Stimulated activated CD4-positive, alpha-beta T cell treated with anti-CD3 and anti-CD28 coated beads, TNF-alpha, amount 100 ng/mL, for 24 hours (primary cell): ENCODE measurements at regions not wholly inside any gene's neighbourhood (a gene's known extent, or its start where the extent isn't known, plus 50 kb on each side); places are given as distances from the start of the nearest gene placed in this dataset.
A peak's percentile ranks its signal among the peaks of the same experiment; 100 is the strongest.

ENCODE experiments used
- DNase-seq, 3 experiments: peaks; one replicate each; pipeline ENCODE4 v3.0.0-alpha.2; 2020; ENCODE audit warnings: low read depth in 3 of 3

DNA sequence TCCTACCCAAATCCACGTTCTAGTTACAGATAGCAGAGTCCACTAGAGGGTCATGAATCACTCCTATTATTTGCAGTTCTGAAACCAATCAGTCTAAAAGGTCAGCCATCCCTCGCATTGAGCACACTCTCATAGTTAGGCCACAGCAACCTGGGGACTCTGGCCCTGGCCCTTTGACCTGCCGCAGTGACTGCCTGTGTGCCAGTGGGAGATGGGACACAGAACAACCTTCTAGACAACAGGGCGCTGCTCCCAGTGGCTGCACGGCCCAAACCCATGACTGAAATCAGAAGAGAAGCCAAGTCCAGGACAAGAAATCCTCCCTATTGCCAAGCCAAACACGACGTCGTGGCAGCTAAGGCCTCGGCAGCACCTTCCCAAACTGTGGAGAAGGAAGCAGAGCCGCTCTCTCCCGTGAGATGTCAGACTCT, 158.5 kb downstream of the HERPUD2 start:
- no peak for DNase-seq

GRCh38 chr7:35533902-35534301, 161.0 kb downstream of the HERPUD2 start:
- no peak for DNase-seq

GRCh38 chr7:35530124-35531109, 164.5 kb downstream of the HERPUD2 start:
- no peak for DNase-seq

GRCh38 chr7:35529713-35530112, 165.2 kb downstream of the HERPUD2 start:
- no peak for DNase-seq

DNA sequence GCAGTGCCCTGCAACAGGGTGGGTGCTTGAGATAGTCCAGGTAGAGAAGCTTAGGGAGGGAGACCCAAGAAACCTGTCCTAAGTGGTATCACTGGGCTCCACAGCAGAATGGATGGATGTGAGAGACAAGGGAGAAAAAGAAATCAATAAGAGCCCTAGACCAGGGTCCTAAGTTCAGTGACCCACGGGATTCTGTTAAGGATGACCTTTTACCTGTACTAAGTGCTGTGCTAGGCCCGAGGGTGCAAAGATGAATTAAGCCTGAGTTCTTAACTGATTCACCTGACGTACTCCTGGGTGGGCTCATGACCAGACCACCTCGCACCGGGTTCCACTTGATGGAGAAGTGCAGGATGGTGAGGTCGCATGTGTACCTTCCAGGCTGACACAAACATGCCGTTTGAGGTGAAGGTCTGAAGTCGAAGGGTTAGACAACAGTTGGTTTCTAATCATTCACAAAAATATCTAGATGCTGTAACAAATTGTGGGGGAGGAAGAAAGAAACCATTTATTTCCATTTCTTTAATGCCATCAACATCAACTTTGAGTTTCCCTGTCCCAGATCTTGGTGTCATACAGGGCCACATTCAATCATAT, 166.5 kb downstream of the HERPUD2 start:
- no peak for DNase-seq

DNA sequence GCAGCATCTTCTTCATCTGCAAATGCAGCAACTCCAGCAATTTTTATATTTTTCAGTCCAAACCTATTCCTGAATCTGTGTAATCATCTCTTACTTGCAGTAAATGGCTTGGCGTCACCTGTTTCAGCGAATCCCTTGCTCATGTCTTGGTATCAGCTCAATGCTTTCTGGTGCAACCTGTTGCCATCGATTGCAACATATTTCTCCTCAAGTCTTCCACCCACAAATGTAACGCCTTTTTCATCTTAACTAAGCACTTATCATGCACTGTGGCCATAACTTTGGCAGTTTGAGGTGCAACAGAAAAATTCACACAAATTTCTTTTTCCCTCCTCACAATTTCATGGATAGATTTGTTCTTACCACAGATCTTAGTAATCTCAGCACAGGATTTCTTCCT, 168.3 kb downstream of the HERPUD2 start:
- no peak for DNase-seq

- no peak for DNase-seq
These were observed 170.7 kb downstream of the HERPUD2 start for GRCh38 chr7:35524112-35524804.

DNA sequence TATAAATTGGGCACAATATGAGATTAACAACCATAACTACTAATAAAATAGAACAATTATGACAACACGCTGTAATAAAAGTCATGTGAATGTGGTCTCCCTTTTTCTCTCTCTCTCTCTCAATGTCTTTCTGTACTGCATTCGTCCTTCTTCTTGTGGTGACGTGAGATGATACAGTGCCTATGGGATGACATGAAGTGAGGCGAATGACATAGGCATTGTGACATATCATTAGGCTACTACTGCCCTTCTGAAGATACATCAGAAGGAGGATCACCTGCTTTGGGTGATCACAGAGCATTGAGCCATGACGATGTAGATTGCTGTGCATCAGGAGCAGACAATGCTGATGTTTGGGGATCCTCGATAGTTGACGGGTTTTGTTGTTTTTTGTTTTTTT, 171.6 kb downstream of the HERPUD2 start:
- no peak for DNase-seq

GRCh38 chr7:35522697-35523096, 172.2 kb downstream of the HERPUD2 start:
- no peak for DNase-seq

GRCh38 chr7:35521941-35522340, 173.0 kb downstream of the HERPUD2 start:
- no peak for DNase-seq

DNA sequence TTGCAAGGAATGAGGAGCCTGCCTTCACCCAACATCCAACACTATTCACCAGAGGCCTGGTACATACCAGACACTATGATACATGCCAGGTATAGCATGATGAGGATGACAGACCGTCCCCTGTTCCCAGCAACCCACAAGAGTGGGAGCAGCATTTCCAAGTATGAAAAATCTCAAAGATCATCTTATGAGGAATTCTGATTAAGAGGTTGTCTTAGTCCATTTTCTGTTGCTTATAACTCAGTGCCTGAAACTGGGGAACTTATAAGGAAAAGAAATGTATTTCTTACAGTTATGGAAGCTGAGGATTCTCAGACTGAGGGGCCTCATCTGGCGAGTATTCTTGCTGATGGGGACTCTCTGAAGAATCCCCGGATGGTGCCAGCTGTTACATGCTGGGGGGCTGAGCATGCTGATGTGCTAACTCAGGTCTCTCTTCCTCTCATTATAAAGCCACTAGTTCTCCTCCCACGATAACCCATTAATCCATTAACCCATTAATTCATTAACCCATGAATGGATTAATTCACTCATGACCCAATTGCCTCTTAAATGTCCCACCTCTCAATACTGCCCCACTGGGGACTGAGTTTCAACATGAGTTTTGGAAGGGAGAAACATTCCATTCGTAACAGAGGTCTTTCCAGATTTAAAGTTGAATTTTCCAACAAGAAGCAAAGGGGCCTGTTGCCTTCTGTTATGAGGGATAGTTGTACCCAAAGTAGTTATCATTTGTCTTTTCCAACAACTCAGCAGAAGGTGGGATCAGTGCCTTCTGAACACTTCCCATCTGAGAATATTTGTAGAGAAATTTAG, 173.9 kb downstream of the HERPUD2 start:
- no peak for DNase-seq

- DNase-seq: peak; percentile 8 to 39 (median 18)
These were observed 174.7 kb downstream of the HERPUD2 start for GRCh38 chr7:35519971-35520809.

GRCh38 chr7:35518767-35519166, 176.2 kb downstream of the HERPUD2 start:
- DNase-seq: no peak

DNA sequence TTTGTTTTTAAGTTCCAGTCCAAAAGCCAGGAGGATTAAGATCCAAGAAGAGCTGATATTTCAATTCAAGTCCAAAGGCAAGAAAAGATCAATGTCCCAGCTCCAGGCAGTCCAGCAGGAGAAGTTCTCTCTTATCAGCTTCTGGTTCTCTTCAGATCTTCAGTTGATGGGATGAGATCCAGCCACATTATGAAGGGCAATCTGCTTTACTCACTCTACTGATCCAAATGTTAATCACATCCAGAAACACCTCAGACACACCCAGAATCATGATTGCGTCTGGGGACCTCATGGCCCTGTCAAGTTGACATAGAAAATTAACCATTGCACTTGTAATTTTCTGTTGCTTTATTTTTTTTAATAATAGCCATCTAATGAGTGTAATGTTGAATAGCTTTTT, 178.4 kb downstream of the HERPUD2 start:
- no peak for DNase-seq

- DNase-seq: no peak
These were observed 181.1 kb downstream of the HERPUD2 start for GRCh38 chr7:35513828-35514227.

DNA sequence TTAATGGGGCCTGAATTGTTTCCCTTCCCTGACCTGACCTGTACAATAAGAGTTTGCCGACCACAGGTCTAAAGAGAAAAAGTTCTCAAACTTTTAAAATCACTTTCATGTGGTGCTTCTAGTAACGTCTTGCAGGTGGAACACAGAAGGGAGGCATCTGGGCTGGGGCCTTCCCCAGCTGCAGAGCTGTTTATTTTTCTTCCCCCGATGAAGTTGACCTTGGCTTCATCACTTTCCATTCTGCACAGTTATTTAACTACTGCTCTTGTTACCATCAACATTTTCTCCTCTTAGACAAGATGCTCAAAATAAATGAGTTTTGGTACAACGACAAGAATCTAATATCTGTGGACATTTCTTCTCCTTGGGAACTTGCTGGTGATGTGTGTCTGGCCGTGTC, 181.7 kb downstream of the HERPUD2 start:
- no peak for DNase-seq

- DNase-seq: no peak
These were observed 182.2 kb downstream of the HERPUD2 start for GRCh38 chr7:35512716-35513115.

- DNase-seq: no peak
These were observed 186.1 kb downstream of the HERPUD2 start for GRCh38 chr7:35508623-35509400.

GRCh38 chr7:35505066-35505465, 189.9 kb downstream of the HERPUD2 start:
- DNase-seq: no peak

DNA sequence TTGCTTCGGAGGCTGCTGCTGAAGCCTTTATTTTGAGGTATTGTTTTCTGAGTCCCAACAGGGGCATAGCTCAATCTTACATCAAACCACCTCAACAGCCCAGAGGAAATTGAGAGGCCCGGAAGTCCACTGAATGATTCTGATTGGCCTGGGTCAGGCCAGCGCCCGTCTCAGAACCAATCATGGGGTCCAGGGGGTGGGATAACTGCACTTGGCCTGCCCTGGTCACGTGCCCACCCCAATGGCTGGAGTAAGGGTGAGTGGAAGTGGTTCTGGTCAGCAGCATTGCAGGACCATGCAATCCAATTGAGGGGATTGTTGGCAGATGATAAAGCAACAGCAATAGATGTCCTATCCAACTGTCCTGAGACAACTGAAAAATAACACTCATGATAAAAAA, 190.6 kb downstream of the HERPUD2 start:
- no peak for DNase-seq
